Subcutaneous abdominal adipose tissue (tissue), 5 donors: ENCODE measurements at regions not wholly inside any gene's neighbourhood (a gene's known extent, or its start where the extent isn't known, plus 50 kb on each side); places are given as distances from the start of the nearest gene placed in this dataset.
"Not testable (repeated sequence)": the region's sequence is repeated elsewhere in the genome, so short reads cannot be mapped to it uniquely, and the experiment has no call there.

Experiments used
- H3K27ac ChIP-seq: one replicate; pipeline ENCODE4 v1.7.0; 2013; ENCODE audit warnings: low read depth, mild to moderate bottlenecking, inconsistent platforms, low read length, moderate library complexity
- H3K27me3 ChIP-seq, 5 donors: one replicate each; pipeline ENCODE4 v1.7.0; 2013; ENCODE audit warnings: low read length in 5 of 5, inconsistent platforms in 1 of 5; ENCODE audit not compliant: control insufficient read depth in 5 of 5, insufficient read depth in 4 of 5
- H3K36me3 ChIP-seq, 5 donors: one replicate each; pipeline ENCODE4 v1.7.0; 2013; ENCODE audit warnings: low read length in 5 of 5; ENCODE audit not compliant: control insufficient read depth in 5 of 5, insufficient read depth in 5 of 5
- H3K4me1 ChIP-seq, 5 donors: one replicate each; pipeline ENCODE4 v1.7.0; 2013; ENCODE audit warnings: low read length in 5 of 5, mild to moderate bottlenecking in 3 of 5, moderate library complexity in 1 of 5; ENCODE audit not compliant: control insufficient read depth in 5 of 5, insufficient read depth in 5 of 5
- H3K4me3 ChIP-seq, 5 donors: one replicate each; pipeline ENCODE4 v1.7.0; 2013; ENCODE audit warnings: low read length in 5 of 5, low read depth in 1 of 5
- H3K9ac ChIP-seq, 5 donors: one replicate each; pipeline ENCODE4 v1.7.0; 2013; ENCODE audit warnings: low read length in 5 of 5, mild to moderate bottlenecking in 4 of 5, moderate library complexity in 3 of 5
- H3K9me3 ChIP-seq, 5 donors: one replicate each; pipeline ENCODE4 v1.7.0; 2013; ENCODE audit warnings: low read length in 5 of 5; ENCODE audit not compliant: control insufficient read depth in 5 of 5
- donor health status: healthy.
- donor health status: healthy.
- donor health status: healthy.
- donor health status: healthy.
- donor health status: healthy.

DNA sequence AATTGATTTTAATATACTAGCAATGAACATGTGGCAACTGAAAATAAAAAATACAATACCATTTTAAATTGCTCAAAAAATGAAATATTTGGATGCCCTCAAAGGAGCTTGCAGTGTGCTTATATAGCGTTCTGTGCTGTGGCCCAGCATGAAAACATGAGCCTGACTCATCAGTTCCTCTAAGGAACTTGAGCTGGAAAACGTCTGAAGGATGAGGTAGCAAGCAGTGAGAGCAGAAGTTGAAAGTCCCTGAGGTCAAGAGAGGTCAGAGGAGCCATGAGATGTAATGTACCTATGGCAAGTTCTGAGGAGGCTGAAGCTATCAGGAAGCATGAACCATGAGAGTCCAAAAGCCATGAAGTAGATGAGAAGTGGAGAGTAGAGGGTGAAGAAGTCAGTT, 59.7 kb downstream of the HMGB3 start:
- Histone ChIP-seq H3K36me3 (no peaks in the 10 kb centered on the region), H3K9ac (no peak overlapping the region), H3K9me3 (peaks cover 0 to 9% (median 0%) of the 10 kb centered on the region in 5 donors), H3K4me3 (no peak overlapping the region), H3K4me1 (no peaks in the 10 kb centered on the region), H3K27me3 (peaks cover 0 to 13% (median 2%) of the 10 kb centered on the region in 5 donors), H3K27ac (no peak overlapping the region)

GRCh38 chrX:151066373-151066772, 83.2 kb downstream of the HMGB3 start:
- not testable (repeated sequence) for H3K27ac ChIP-seq, H3K4me3 ChIP-seq, H3K36me3 ChIP-seq, H3K27me3 ChIP-seq, H3K9ac ChIP-seq, H3K4me1 ChIP-seq, H3K9me3 ChIP-seq

- Histone ChIP-seq H3K4me3 (no peak overlapping the region), H3K27me3 (peaks cover 0 to 10% (median 0%) of the 10 kb centered on the region in 5 donors), H3K4me1 (no peaks in the 10 kb centered on the region), H3K27ac (no peak overlapping the region), H3K36me3 (no peaks in the 10 kb centered on the region), H3K9ac (no peak overlapping the region), H3K9me3 (no peaks in the 10 kb centered on the region)
Measured at GRCh38 chrX:151073767-151074166, 90.6 kb downstream of the HMGB3 start.

- H3K4me1 ChIP-seq, result peaks cover 0 to 10% (median 6%) of the 10 kb centered on the region in 5 donors
- H3K9me3 ChIP-seq, result no peaks in the 10 kb centered on the region
- peaks cover 0 to 20% (median 15%) of the 10 kb centered on the region in 5 donors for H3K27me3 ChIP-seq
- no peaks in the 10 kb centered on the region for H3K36me3 ChIP-seq
- H3K27ac ChIP-seq, result no peak overlapping the region
- H3K9ac ChIP-seq, result no peak overlapping the region
- H3K4me3 ChIP-seq, result no peak overlapping the region
Measured at GRCh38 chrX:151081016-151081415, 95.4 kb upstream of the GPR50 start.

DNA sequence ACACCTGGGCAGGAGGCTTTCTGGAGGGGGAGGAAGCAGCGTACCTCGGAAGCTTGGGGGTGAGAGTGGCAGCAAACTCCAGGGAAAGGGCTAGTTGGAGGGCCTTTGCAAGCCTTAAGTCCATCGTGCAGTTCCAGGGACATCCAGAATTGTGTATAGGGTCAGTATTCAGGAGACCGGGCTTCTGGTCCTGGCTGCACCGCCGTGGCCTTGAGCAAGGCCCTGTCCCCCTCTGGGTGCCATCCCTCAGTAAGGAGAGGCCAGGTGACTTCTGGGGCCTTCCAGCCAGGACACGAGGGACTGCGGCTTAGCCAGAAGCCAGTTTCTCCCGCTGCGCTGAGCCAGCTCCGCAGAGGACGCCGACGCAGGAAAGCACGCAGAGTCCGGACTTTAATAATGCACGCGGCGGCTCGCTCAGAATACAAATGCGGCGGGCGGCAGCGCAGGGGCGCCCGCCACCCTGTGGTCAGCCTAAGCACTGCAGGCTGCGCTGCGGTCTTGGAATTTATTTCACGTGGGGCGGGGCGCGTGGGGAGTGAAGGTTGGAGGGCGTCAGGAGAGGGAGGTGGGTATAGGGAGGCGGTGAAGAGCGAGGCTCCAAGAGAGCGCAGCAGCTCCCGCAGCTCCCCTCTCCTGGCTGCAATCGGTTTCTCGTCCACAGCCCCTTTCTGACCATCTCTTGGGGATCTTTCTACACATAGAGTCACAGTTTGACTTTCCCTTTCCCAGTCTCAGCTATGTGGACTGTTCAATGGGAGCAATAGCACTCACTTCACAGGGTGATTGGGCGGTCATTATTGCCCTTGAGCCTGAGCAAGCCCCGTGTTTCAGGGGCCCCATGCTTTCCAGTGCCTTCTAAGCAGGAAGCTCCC, 94.1 kb upstream of the GPR50 start:
- H3K27me3 ChIP-seq, result peaks cover 0 to 19% (median 18%) of the 10 kb centered on the region in 5 donors
- H3K36me3 ChIP-seq, result no peaks in the 10 kb centered on the region
- no peak overlapping the region for H3K27ac ChIP-seq
- no peaks in the 10 kb centered on the region for H3K9me3 ChIP-seq
- peak overlapping the region in 1 of 5 donors; percentile 38 for H3K9ac ChIP-seq
- H3K4me1 ChIP-seq, result peaks cover 0 to 10% (median 6%) of the 10 kb centered on the region in 5 donors
- peak overlapping the region in 4 of 5 donors; percentile 16 to 50 (median 30) for H3K4me3 ChIP-seq

- Histone ChIP-seq H3K4me3 (no peak overlapping the region), H3K36me3 (no peaks in the 10 kb centered on the region), H3K27me3 (peaks cover 0 to 35% (median 24%) of the 10 kb centered on the region in 5 donors), H3K4me1 (peaks cover 0 to 10% (median 6%) of the 10 kb centered on the region in 5 donors), H3K27ac (no peak overlapping the region), H3K9me3 (no peaks in the 10 kb centered on the region), H3K9ac (no peak overlapping the region)
Measured at GRCh38 chrX:151084454-151084853, 91.9 kb upstream of the GPR50 start.

GRCh38 chrX:151085207-151085606, 91.2 kb upstream of the GPR50 start:
- Histone ChIP-seq H3K4me1 (peaks cover 0 to 10% (median 6%) of the 10 kb centered on the region in 5 donors), H3K27ac (no peak overlapping the region), H3K4me3 (no peak overlapping the region), H3K9ac (no peak overlapping the region), H3K36me3 (no peaks in the 10 kb centered on the region), H3K27me3 (peaks cover 0 to 37% (median 22%) of the 10 kb centered on the region in 5 donors), H3K9me3 (no peaks in the 10 kb centered on the region)

DNA sequence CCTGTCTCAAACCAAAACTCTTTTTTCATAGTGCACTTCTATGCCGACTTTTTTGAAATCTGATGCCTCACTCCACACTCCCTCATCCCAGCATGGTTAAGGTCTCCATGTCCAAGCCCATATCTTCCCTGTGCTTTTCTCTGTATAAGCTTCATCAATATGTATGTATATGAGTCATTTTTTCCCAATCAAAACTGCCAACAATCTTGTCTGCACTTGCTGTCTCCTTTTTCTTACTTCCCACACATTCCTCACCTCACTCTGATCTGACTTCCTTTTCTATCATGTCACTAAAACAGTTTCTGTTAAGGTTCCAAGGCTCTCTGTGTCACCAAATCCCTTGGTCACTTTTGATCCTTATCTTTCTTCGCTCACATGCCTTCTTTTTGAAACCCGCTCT, 88.2 kb upstream of the GPR50 start:
- H3K4me1 ChIP-seq, result no peaks in the 10 kb centered on the region
- H3K27ac ChIP-seq, result no peak overlapping the region
- H3K9me3 ChIP-seq, result no peaks in the 10 kb centered on the region
- no peak overlapping the region for H3K9ac ChIP-seq
- no peaks in the 10 kb centered on the region for H3K36me3 ChIP-seq
- peaks cover 0 to 30% (median 13%) of the 10 kb centered on the region in 5 donors for H3K27me3 ChIP-seq
- H3K4me3 ChIP-seq, result no peak overlapping the region

- Histone ChIP-seq H3K4me3 (no peak overlapping the region), H3K9ac (no peak overlapping the region), H3K9me3 (peaks cover 0 to 2% (median 0%) of the 10 kb centered on the region in 5 donors), H3K27ac (no peak overlapping the region), H3K27me3 (peaks cover 3 to 7% (median 6%) of the 10 kb centered on the region in 5 donors), H3K36me3 (no peaks in the 10 kb centered on the region), H3K4me1 (no peaks in the 10 kb centered on the region)
Measured at GRCh38 chrX:151099001-151099400, 77.4 kb upstream of the GPR50 start.

- Histone ChIP-seq H3K4me1 (no peaks in the 10 kb centered on the region), H3K9ac (no peak overlapping the region), H3K36me3 (no peaks in the 10 kb centered on the region), H3K27me3 (peaks cover 3 to 11% (median 9%) of the 10 kb centered on the region in 5 donors), H3K27ac (no peak overlapping the region), H3K9me3 (peaks cover 0 to 2% (median 0%) of the 10 kb centered on the region in 5 donors), H3K4me3 (no peak overlapping the region)
Measured at GRCh38 chrX:151100799-151101198, 75.6 kb upstream of the GPR50 start.
